GM23338 (cell line): ENCODE measurements at regions not wholly inside any gene's neighbourhood (a gene's known extent, or its start where the extent isn't known, plus 50 kb on each side); places are given as distances from the start of the nearest gene placed in this dataset.

Experiments
- ATAC-seq: fragments of 200-7000 bp; cut with Tn5 transposase; 3 replicates; pipeline ENCODE4 v1.9.1; 2020
- DNase-seq: peaks from one replicate; pipeline ENCODE4 v3.0.0-alpha.2; 2015; ENCODE audit warnings: low spot score
- H2AFZ ChIP-seq: fragments of 200-600 bp; sonication (generic); 2 replicates; pipeline ENCODE4 v1.8.0; 2016; ENCODE audit warnings: antibody characterized with exemption, mild to moderate bottlenecking, moderate library complexity
- H3F3A ChIP-seq: fragments of 200-600 bp; sonication (generic); replicated peaks from 2 replicates; pipeline ENCODE4 v1.8.0; 2017; ENCODE audit warnings: antibody characterized with exemption, mixed run types, low read depth
- H3K27ac ChIP-seq: fragments of 200-600 bp; sonication (generic); 2 replicates; pipeline ENCODE4 v1.6.1; 2016; ENCODE audit warnings: low read depth
- H3K27me3 ChIP-seq: fragments of 200-600 bp; sonication (generic); 2 replicates; pipeline ENCODE4 v1.8.0; 2016; ENCODE audit warnings: mild to moderate bottlenecking, mixed run types, moderate library complexity; ENCODE audit not compliant: insufficient read depth
- H3K36me3 ChIP-seq: fragments of 200-600 bp; sonication (generic); 2 replicates; pipeline ENCODE4 v1.8.0; 2016; ENCODE audit warnings: mild to moderate bottlenecking; ENCODE audit not compliant: insufficient read depth
- H3K4me1 ChIP-seq: fragments of 200-600 bp; sonication (generic); 2 replicates; pipeline ENCODE4 v1.8.0; 2016; ENCODE audit warnings: mild to moderate bottlenecking, moderate library complexity; ENCODE audit not compliant: insufficient read depth
- H3K4me2 ChIP-seq: fragments of 200-600 bp; sonication (generic); 2 replicates; pipeline ENCODE4 v1.7.1; 2017; ENCODE audit warnings: mixed run types
- H3K4me3 ChIP-seq: fragments of 200-600 bp; sonication (generic); 2 replicates; pipeline ENCODE4 v1.6.1; 2016; ENCODE audit warnings: mixed run types
- H3K79me2 ChIP-seq: fragments of 200-600 bp; sonication (generic); replicated peaks from 2 replicates; pipeline ENCODE4 v1.8.0; 2017; ENCODE audit warnings: mild to moderate bottlenecking; ENCODE audit not compliant: insufficient read depth
- H3K9me2 ChIP-seq: fragments of 200-600 bp; sonication (generic); 2 replicates; pipeline ENCODE4 v1.8.0; 2017; ENCODE audit not compliant: insufficient read depth
- H4K20me1 ChIP-seq: fragments of 200-600 bp; sonication (generic); replicated peaks from 2 replicates; pipeline ENCODE4 v1.8.0; 2017; ENCODE audit warnings: mild to moderate bottlenecking; ENCODE audit not compliant: insufficient read depth
- H3K27ac Mint-ChIP-seq: 2 replicates; pipeline ENCODE4 v1.8.0; 2020; ENCODE audit warnings: inconsistent platforms, mild to moderate bottlenecking, moderate library complexity, mixed read lengths
- H3K27me3 Mint-ChIP-seq: 3 replicates; pipeline ENCODE4 v1.8.0; 2022; ENCODE audit warnings: low read depth, mild to moderate bottlenecking, moderate library complexity, mixed read lengths, inconsistent platforms; ENCODE audit not compliant: insufficient read depth, poor library complexity
- H3K36me3 Mint-ChIP-seq: 3 replicates; pipeline ENCODE4 v1.8.0; 2021; ENCODE audit warnings: low read depth, mild to moderate bottlenecking, inconsistent platforms, moderate library complexity, mixed read lengths
- H3K4me1 Mint-ChIP-seq: 3 replicates; pipeline ENCODE4 v1.8.0; 2020; ENCODE audit warnings: mild to moderate bottlenecking, inconsistent platforms, mixed read lengths
- H3K4me3 Mint-ChIP-seq: 3 replicates; pipeline ENCODE4 v1.8.0; 2021; ENCODE audit warnings: moderate library complexity, mild to moderate bottlenecking, inconsistent platforms, mixed read lengths
- H3K9me3 Mint-ChIP-seq: 3 replicates; pipeline ENCODE4 v1.8.0; 2020; ENCODE audit warnings: moderate library complexity, mild to moderate bottlenecking, inconsistent platforms, mixed read lengths
- CREB1 ChIP-seq: fragments of 250-450 bp; sonication (Bioruptor Pico); IDR thresholded peaks from 2 replicates; pipeline ENCODE4 v1.5.0; 2020; ENCODE audit warnings: low read depth, mild to moderate bottlenecking, moderate library complexity
- CTCF ChIP-seq, 2 experiments: fragments of 200-600 bp in 1 of 2; sonication (generic) in 1 of 2; conservative IDR thresholded peaks; 2 replicates each; pipeline versions ENCODE4 v1.5.1 to v1.6.1; 2016 to 2017; ENCODE audit warnings: antibody characterized with exemption in 2 of 2, low read depth in 2 of 2, mild to moderate bottlenecking in 2 of 2, moderate library complexity in 1 of 2
- EZH2 ChIP-seq: fragments of 200-600 bp; sonication (generic); IDR thresholded peaks from one replicate; pipeline ENCODE4 v1.8.0; 2017; ENCODE audit warnings: antibody characterized with exemption, mild to moderate bottlenecking, low read depth; ENCODE audit not compliant: unreplicated experiment
- EZH2phosphoT487 ChIP-seq: fragments of 200-600 bp; sonication (generic); IDR thresholded peaks from one replicate; pipeline ENCODE4 v1.8.1; 2018; ENCODE audit warnings: antibody characterized with exemption; ENCODE audit not compliant: unreplicated experiment
- NANOG ChIP-seq: IDR thresholded peaks from 2 replicates; pipeline ENCODE4 v1.6.1; 2016; ENCODE audit warnings: antibody characterized with exemption, borderline replicate concordance
- POLR2AphosphoS5 ChIP-seq: IDR thresholded peaks from 2 replicates; pipeline ENCODE4 v1.6.1; 2016; ENCODE audit warnings: antibody characterized with exemption, low read depth
- REST ChIP-seq: IDR thresholded peaks from one replicate; pipeline ENCODE4 v1.6.1; 2018; ENCODE audit warnings: antibody characterized with exemption; ENCODE audit not compliant: unreplicated experiment
- ZNF114 ChIP-seq: fragments of 250-450 bp; sonication (Bioruptor Pico); IDR thresholded peaks from 2 replicates; pipeline ENCODE4 v1.5.0; 2020; ENCODE audit warnings: mild to moderate bottlenecking, moderate library complexity
- ZNF331 ChIP-seq: fragments of 250-450 bp; sonication (Bioruptor Pico); IDR thresholded peaks from 2 replicates; pipeline ENCODE4 v1.5.0; 2020; ENCODE audit warnings: low read depth, mild to moderate bottlenecking, moderate library complexity
- ZNF462 ChIP-seq: fragments of 250-450 bp; sonication (Bioruptor Pico); IDR thresholded peaks from 2 replicates; pipeline ENCODE4 v1.5.0; 2020; ENCODE audit warnings: mild to moderate bottlenecking, moderate library complexity

- no peak for TF ChIP-seq ZNF462 (CRISPR knock-in tag)
- TF ChIP-seq CTCF (conservative IDR thresholded peaks at IDR 0.05; ENCODE audit: low read depth in 2 of 2), result no peak
- no peak for TF ChIP-seq EZH2
- TF ChIP-seq NANOG, result no peak
Observed at GRCh38 chr12:58225203-58225877, 284.0 kb downstream of the ATP23 start (continued).

GRCh38 chr12:58233886-58234285 is 292.5 kb downstream of the ATP23 start:
- Histone ChIP-seq H4K20me1 (no peaks in the 10 kb centered on the region), H3F3A (no peaks in the 10 kb centered on the region), H3K9me2 (0 out of 2 replicates have a peak, but pooled peaks cover 3% of the 10 kb centered on the region), H3K4me1 (no peaks in the 10 kb centered on the region), H3K27me3 (no peaks in the 10 kb centered on the region), H3K79me2 (no peaks in the 10 kb centered on the region), H3K36me3 (no peaks in the 10 kb centered on the region), H3K4me2 (no peak overlapping the region), H2AFZ (no peak overlapping the region), H3K27ac (no peak overlapping the region), H3K4me3 (no peak overlapping the region)
- Mint-ChIP-seq H3K27ac (no peak overlapping the region), H3K4me1 (no peaks in the 10 kb centered on the region), H3K9me3 (peaks cover 25% of the 10 kb centered on the region), H3K27me3 (peaks cover 7% of the 10 kb centered on the region), H3K36me3 (peaks cover 18% of the 10 kb centered on the region), H3K4me3 (no peak overlapping the region)
- ATAC-seq (no peak), DNase-seq (no peak)
- TF ChIP-seq CREB1 (CRISPR knock-in tag), result no peak
- no peak for TF ChIP-seq POLR2AphosphoS5
- no peak for TF ChIP-seq REST
- no peak for TF ChIP-seq EZH2phosphoT487
- no peak for TF ChIP-seq ZNF114
- no peak for TF ChIP-seq ZNF331 (CRISPR knock-in tag)
- no peak for TF ChIP-seq CTCF (conservative IDR thresholded peaks at IDR 0.05; ENCODE audit: low read depth in 2 of 2)
